ENCODE measurements at regions not wholly inside any gene's neighbourhood (a gene's known extent, or its start where the extent isn't known, plus 50 kb on each side); places are given as distances from the start of the nearest gene placed in this dataset.

DNA sequence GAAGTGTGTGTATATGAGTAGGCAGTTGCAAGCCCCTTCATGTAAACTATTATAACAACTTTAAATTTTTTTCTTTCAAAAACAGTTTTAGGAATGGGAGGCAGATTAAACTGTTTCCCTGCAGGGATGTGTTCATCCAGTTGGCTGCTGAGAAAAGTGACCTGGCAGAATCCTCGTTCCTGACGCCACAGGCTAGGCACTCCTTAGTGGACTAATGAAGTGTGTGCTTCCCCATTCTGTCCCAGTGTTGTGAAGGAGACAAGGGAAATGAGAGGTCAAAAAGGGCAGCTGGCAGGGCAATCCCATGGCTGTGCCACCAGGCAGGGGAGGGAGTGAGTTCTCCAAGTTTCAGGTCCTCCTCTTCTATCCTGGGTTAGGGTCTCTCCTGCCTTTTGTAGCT lies 59.8 kb downstream of the FOXD1 start:
- POLR2A ChIA-PET (ENCODE audit: unreplicated experiment): no interaction called here
- Histone ChIP-seq H2AFZ (replicated peaks; ENCODE audit: low read length, poor library complexity) (peak overlapping the region; percentile 21), H3K56ac (ENCODE audit: extremely low read depth, insufficient read depth, low read length) (no peak overlapping the region), H3K27ac (ENCODE audit: insufficient read depth, low read length) (no peak overlapping the region), H3K79me1 (ENCODE audit: low read depth in 1 of 2, low read length in 2 of 2) (no peaks in the 10 kb centered on the region), H3K36me3 (ENCODE audit: control insufficient read depth, insufficient read depth, low read length) (no peaks in the 10 kb centered on the region), H3K9ac (ENCODE audit: low read depth, low read length) (no peak overlapping the region), H3K27me3 (ENCODE audit: control insufficient read depth, insufficient read depth, low read length) (no peaks in the 10 kb centered on the region), H2BK20ac (ENCODE audit: low read depth, low read length) (no peak overlapping the region), H3K4me3 (ENCODE audit: insufficient read depth, low read depth, low read length) (no peak overlapping the region), H3K4ac (ENCODE audit: low read depth, low read length) (peak overlapping the region; percentile 48; the same call in 1 of the 2 replicates), H3K9me1 (ENCODE audit: insufficient read depth, low read length) (peaks cover 8% of the 10 kb centered on the region), H3K23ac (ENCODE audit: low read depth, low read length) (peak overlapping the region; percentile 38; the same call in 1 of the 2 replicates), H2AK5ac (ENCODE audit: low read depth, low read length) (peak overlapping the region; percentile 75; the same call in 1 of the 2 replicates), H3K9me3 (ENCODE audit: control insufficient read depth, insufficient read depth, low read length) (peaks cover 8% of the 10 kb centered on the region; the same call in 1 of the 2 replicates), H3K4me2 (ENCODE audit: low read depth, low read length) (no peak overlapping the region; the same call in 1 of the 2 replicates), H4K8ac (ENCODE audit: low read depth in 2 of 2, low read length in 2 of 2) (no peak overlapping the region), H3K4me1 (ENCODE audit: control insufficient read depth, insufficient read depth, low read length) (peaks cover 8% of the 10 kb centered on the region), H4K5ac (ENCODE audit: low read depth, low read length) (no peak overlapping the region), H3K18ac (ENCODE audit: low read depth, low read length) (no peak overlapping the region), H2BK5ac (ENCODE audit: low read depth, low read length, poor library complexity, severe bottlenecking) (no peak overlapping the region), H4K20me1 (ENCODE audit: insufficient read depth, low read length) (no peaks in the 10 kb centered on the region), H2BK15ac (ENCODE audit: low read depth, low read length) (0 out of 3 replicates have a peak overlapping the region, but pooled peaks have one; percentile 59), H4K91ac (ENCODE audit: insufficient read depth, low read depth, low read length) (no peak overlapping the region), H2BK120ac (ENCODE audit: low read depth, low read length) (peak overlapping the region; percentile 49), H2AK9ac (replicated peaks; ENCODE audit: low read depth, low read length, poor library complexity) (no peak overlapping the region), H3K14ac (replicated peaks; ENCODE audit: low read depth, low read length) (peak overlapping the region; percentile 55)
- WGBS, 2 experiments (ENCODE audit: extremely low coverage in 2 of 2, insufficient read length in 1 of 2): 45% methylated on average over 2 of the region's 2 CpGs; no CpG with 5 or more reads in 1 of the 2 experiments
- no peak for DNase-seq
- intact Hi-C loops (cut with micrococcal nuclease): no loop called here
- dilution Hi-C loops (cut with HindIII; ENCODE audit: low sequenced_read_pairs, unreplicated experiment): no loop called here
- in situ Hi-C loops (cut with MboI; ENCODE audit: low sequenced_read_pairs): no loop called here
- ATAC-seq (ENCODE audit: low read depth): no peak; the same call in 1 of the 2 replicates
- TF ChIP-seq POLR2A (IDR thresholded peaks at IDR 0.05; ENCODE audit: low read depth, low read length) (no peak), SMC3 (IDR thresholded peaks at IDR 0.05; ENCODE audit: low read depth, low read length) (no peak), BHLHE40 (IDR thresholded peaks at IDR 0.05; ENCODE audit: low read depth, low read length) (no peak), CTCF (conservative IDR thresholded peaks at IDR 0.05; ENCODE audit: low read depth, low read length) (no peak), MAFK (IDR thresholded peaks at IDR 0.05; ENCODE audit: low read depth, low read length) (no peak), USF2 (IDR thresholded peaks at IDR 0.05; ENCODE audit: low read depth, low read length) (no peak), RFX5 (IDR thresholded peaks at IDR 0.05; ENCODE audit: low read depth, low read length) (no peak), ELK1 (IDR thresholded peaks at IDR 0.05; ENCODE audit: borderline replicate concordance, low read depth, low read length) (no peak), CHD1 (IDR thresholded peaks at IDR 0.05; ENCODE audit: low read depth, low read length) (no peak), FOS (IDR thresholded peaks at IDR 0.05; ENCODE audit: low read depth, low read length) (no peak), NFE2L2 (IDR thresholded peaks at IDR 0.05; ENCODE audit: low read depth, low read length) (no peak), CEBPB (IDR thresholded peaks at IDR 0.05; ENCODE audit: low read depth, low read length) (no peak), MAZ (IDR thresholded peaks at IDR 0.05; ENCODE audit: borderline replicate concordance, low read depth, low read length) (no peak), RCOR1 (IDR thresholded peaks at IDR 0.05; ENCODE audit: insufficient replicate concordance, low read length) (no peak), MXI1 (IDR thresholded peaks at IDR 0.05; ENCODE audit: borderline replicate concordance, low read depth, low read length) (no peak), RAD21 (IDR thresholded peaks at IDR 0.05; ENCODE audit: low read length) (no peak)
- CTCF ChIA-PET: interaction anchor here (0.9 kb wide), 1 partner anchor 170 kb away, joined by 3 read pairs; no protein-coding TSS in a partner anchor
- BruUV-seq (replicated peaks): no TSS peak

All from IMR-90 (cell line).